WTC11 (cell line): ENCODE measurements at regions not wholly inside any gene's neighbourhood (a gene's known extent, or its start where the extent isn't known, plus 50 kb on each side); places are given as distances from the start of the nearest gene placed in this dataset.

ENCODE experiments used
- ATAC-seq: fragments of 200-7000 bp; cut with Tn5 transposase; 2 replicates; pipeline ENCODE4 v1.10.0; 2021; ENCODE audit warnings: mild to moderate bottlenecking, moderate library complexity
- CTCF ChIA-PET: fragments of 300-600 bp; sonication (Branson Sonifier 250); formaldehyde crosslinking; loops from one replicate; lab custom pipeline; 2021; ENCODE audit warnings: antibody characterized with exemption; lab: Charles Lee
- POLR2A ChIA-PET: fragments of 350-600 bp; sonication (Branson Sonifier 250); formaldehyde crosslinking; loops from one replicate; lab custom pipeline; 2021; ENCODE audit warnings: antibody characterized with exemption; lab: Charles Lee
- DNase-seq: peaks from one replicate; pipeline ENCODE4 v3.0.0; 2021; ENCODE audit warnings: low spot score
- H3K27ac Mint-ChIP-seq: 2 replicates; pipeline ENCODE4 v1.8.0; 2021; ENCODE audit warnings: mixed read lengths
- H3K27me3 Mint-ChIP-seq: 2 replicates; pipeline ENCODE4 v1.8.0; 2021; ENCODE audit warnings: low read depth, mild to moderate bottlenecking, moderate library complexity, mixed read lengths
- H3K36me3 Mint-ChIP-seq: 2 replicates; pipeline ENCODE4 v1.8.0; 2021; ENCODE audit warnings: mixed read lengths
- H3K4me1 Mint-ChIP-seq: 2 replicates; pipeline ENCODE4 v1.8.0; 2022; ENCODE audit warnings: mixed read lengths
- H3K4me3 Mint-ChIP-seq: 2 replicates; pipeline ENCODE4 v1.8.0; 2021; ENCODE audit warnings: mild to moderate bottlenecking, moderate library complexity, mixed read lengths
- H3K9me3 Mint-ChIP-seq: 2 replicates; pipeline ENCODE4 v1.8.0; 2021; ENCODE audit warnings: mixed read lengths
- ARID4B ChIP-seq: sonication (generic); formaldehyde crosslinking; IDR thresholded peaks from 2 replicates; pipeline ENCODE4 v1.8.0; 2023; ENCODE audit warnings: missing genetic modification reagents, mild to moderate bottlenecking, borderline replicate concordance
- ATF2 ChIP-seq: sonication (generic); formaldehyde crosslinking; IDR thresholded peaks from 2 replicates; pipeline ENCODE4 v1.8.1; 2022; ENCODE audit warnings: low read depth, missing genetic modification reagents, borderline replicate concordance
- ELF4 ChIP-seq: sonication (generic); formaldehyde crosslinking; IDR thresholded peaks from 2 replicates; pipeline ENCODE4 v1.8.1; 2022; ENCODE audit warnings: low read depth, mild to moderate bottlenecking, moderate library complexity, missing genetic modification reagents
- EMX1 ChIP-seq: fragments of 250-450 bp; sonication (Bioruptor Pico); IDR thresholded peaks from 2 replicates; pipeline ENCODE4 v1.8.0; 2021; ENCODE audit warnings: mild to moderate bottlenecking
- FOXJ3 ChIP-seq: sonication (generic); formaldehyde crosslinking; IDR thresholded peaks from 2 replicates; pipeline ENCODE4 v1.9.0; 2021; ENCODE audit warnings: missing genetic modification reagents, mild to moderate bottlenecking, borderline replicate concordance
- RELA ChIP-seq: sonication (generic); formaldehyde crosslinking; IDR thresholded peaks from 2 replicates; pipeline ENCODE4 v1.8.1; 2022; ENCODE audit warnings: missing genetic modification reagents, mild to moderate bottlenecking, borderline replicate concordance
- RORB ChIP-seq: fragments of 250-450 bp; sonication (Bioruptor Pico); IDR thresholded peaks from 2 replicates; pipeline ENCODE4 v1.9.0; 2021; ENCODE audit warnings: mild to moderate bottlenecking
- STAT6 ChIP-seq: sonication (generic); formaldehyde crosslinking; conservative IDR thresholded peaks from 2 replicates; pipeline ENCODE4 v1.8.1; 2023; ENCODE audit warnings: mild to moderate bottlenecking, low read depth, missing genetic modification reagents, moderate library complexity
- TEAD4 ChIP-seq: sonication (generic); formaldehyde crosslinking; IDR thresholded peaks from 2 replicates; pipeline ENCODE4 v1.8.0; 2022; ENCODE audit warnings: mild to moderate bottlenecking, missing genetic modification reagents
- ZNF121 ChIP-seq: sonication (generic); formaldehyde crosslinking; IDR thresholded peaks from 2 replicates; pipeline ENCODE4 v1.8.0; 2023; ENCODE audit warnings: missing genetic modification reagents
- ZNF219 ChIP-seq: sonication (generic); formaldehyde crosslinking; IDR thresholded peaks from 2 replicates; pipeline ENCODE4 v1.8.0; 2023; ENCODE audit warnings: missing genetic modification reagents, mild to moderate bottlenecking, borderline replicate concordance
- ZNF263 ChIP-seq: sonication (generic); formaldehyde crosslinking; IDR thresholded peaks from 2 replicates; pipeline ENCODE4 v1.8.1; 2022; ENCODE audit warnings: low read depth, mild to moderate bottlenecking, moderate library complexity, missing genetic modification reagents
- ZNF317 ChIP-seq: sonication (generic); formaldehyde crosslinking; IDR thresholded peaks from 2 replicates; pipeline ENCODE4 v1.8.1; 2023; ENCODE audit warnings: low read depth, mild to moderate bottlenecking, moderate library complexity, missing genetic modification reagents, borderline replicate concordance
- ZNF416 ChIP-seq: fragments of 250-450 bp; sonication (Bioruptor Pico); IDR thresholded peaks from 2 replicates; pipeline ENCODE4 v1.9.0; 2021; ENCODE audit warnings: mild to moderate bottlenecking, inconsistent platforms
- TF ChIP-seq, protein P1 (sequence below): fragments of 250-450 bp; sonication (Bioruptor Pico); IDR thresholded peaks from 2 replicates; pipeline ENCODE4 v1.9.0; 2021; ENCODE audit warnings: moderate library complexity, mild to moderate bottlenecking, inconsistent platforms, borderline replicate concordance
- TF ChIP-seq, protein P2 (sequence below): sonication (generic); formaldehyde crosslinking; IDR thresholded peaks from 2 replicates; pipeline ENCODE4 v1.8.0; 2022; ENCODE audit warnings: mild to moderate bottlenecking, missing genetic modification reagents
- TF ChIP-seq, protein P3 (sequence below): sonication (generic); formaldehyde crosslinking; IDR thresholded peaks from 2 replicates; pipeline ENCODE4 v1.8.1; 2023; ENCODE audit warnings: mild to moderate bottlenecking, missing genetic modification reagents
- TF ChIP-seq, protein P4 (sequence below): sonication (generic); formaldehyde crosslinking; IDR thresholded peaks from 2 replicates; pipeline ENCODE4 v1.8.1; 2022; ENCODE audit warnings: mild to moderate bottlenecking, moderate library complexity, missing genetic modification reagents
- TF ChIP-seq, protein P5 (sequence below): sonication (generic); formaldehyde crosslinking; conservative IDR thresholded peaks from 2 replicates; pipeline ENCODE4 v1.8.1; 2022; ENCODE audit warnings: mild to moderate bottlenecking, missing genetic modification reagents
- TF ChIP-seq, protein P6 (sequence below): sonication (generic); formaldehyde crosslinking; IDR thresholded peaks from 2 replicates; pipeline ENCODE4 v1.8.1; 2022; ENCODE audit warnings: low read depth, mild to moderate bottlenecking, moderate library complexity, missing genetic modification reagents, borderline replicate concordance

GRCh38 chr3:44026220-44026865 is 215.3 kb upstream of the TOPAZ1 start:
- TF ChIP-seq TEAD4 (CRISPR knock-in tag) (no peak), ZNF121 (CRISPR knock-in tag) (no peak), ZNF219 (CRISPR knock-in tag) (no peak), ZNF317 (CRISPR knock-in tag) (no peak), EMX1 (no peak), RORB (CRISPR knock-in tag) (no peak)
- TF ChIP-seq, protein P1, sequence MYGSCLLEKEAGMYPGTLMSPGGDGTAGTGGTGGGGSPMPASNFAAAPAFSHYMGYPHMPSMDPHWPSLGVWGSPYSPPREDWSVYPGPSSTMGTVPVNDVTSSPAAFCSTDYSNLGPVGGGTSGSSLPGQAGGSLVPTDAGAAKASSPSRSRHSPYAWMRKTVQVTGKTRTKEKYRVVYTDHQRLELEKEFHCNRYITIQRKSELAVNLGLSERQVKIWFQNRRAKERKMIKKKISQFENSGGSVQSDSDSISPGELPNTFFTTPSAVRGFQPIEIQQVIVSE (CRISPR knock-in tag), result no peak
- TF ChIP-seq, protein P2, sequence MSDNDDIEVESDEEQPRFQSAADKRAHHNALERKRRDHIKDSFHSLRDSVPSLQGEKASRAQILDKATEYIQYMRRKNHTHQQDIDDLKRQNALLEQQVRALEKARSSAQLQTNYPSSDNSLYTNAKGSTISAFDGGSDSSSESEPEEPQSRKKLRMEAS (CRISPR knock-in tag), result no peak
- TF ChIP-seq, protein P3, sequence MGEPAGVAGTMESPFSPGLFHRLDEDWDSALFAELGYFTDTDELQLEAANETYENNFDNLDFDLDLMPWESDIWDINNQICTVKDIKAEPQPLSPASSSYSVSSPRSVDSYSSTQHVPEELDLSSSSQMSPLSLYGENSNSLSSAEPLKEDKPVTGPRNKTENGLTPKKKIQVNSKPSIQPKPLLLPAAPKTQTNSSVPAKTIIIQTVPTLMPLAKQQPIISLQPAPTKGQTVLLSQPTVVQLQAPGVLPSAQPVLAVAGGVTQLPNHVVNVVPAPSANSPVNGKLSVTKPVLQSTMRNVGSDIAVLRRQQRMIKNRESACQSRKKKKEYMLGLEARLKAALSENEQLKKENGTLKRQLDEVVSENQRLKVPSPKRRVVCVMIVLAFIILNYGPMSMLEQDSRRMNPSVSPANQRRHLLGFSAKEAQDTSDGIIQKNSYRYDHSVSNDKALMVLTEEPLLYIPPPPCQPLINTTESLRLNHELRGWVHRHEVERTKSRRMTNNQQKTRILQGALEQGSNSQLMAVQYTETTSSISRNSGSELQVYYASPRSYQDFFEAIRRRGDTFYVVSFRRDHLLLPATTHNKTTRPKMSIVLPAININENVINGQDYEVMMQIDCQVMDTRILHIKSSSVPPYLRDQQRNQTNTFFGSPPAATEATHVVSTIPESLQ, result no peak
- TF ChIP-seq, protein P4, sequence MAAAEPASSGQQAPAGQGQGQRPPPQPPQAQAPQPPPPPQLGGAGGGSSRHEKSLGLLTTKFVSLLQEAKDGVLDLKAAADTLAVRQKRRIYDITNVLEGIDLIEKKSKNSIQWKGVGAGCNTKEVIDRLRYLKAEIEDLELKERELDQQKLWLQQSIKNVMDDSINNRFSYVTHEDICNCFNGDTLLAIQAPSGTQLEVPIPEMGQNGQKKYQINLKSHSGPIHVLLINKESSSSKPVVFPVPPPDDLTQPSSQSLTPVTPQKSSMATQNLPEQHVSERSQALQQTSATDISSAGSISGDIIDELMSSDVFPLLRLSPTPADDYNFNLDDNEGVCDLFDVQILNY, result no peak
- TF ChIP-seq, all 79 proteins: peak for 0
- no peaks in the 10 kb centered on the region for H3K36me3 Mint-ChIP-seq
- CTCF ChIA-PET, result interaction anchor here (0.5 kb wide), 1 partner anchor 88 kb away, joined by 3 read pairs; no protein-coding TSS in a partner anchor

DNA sequence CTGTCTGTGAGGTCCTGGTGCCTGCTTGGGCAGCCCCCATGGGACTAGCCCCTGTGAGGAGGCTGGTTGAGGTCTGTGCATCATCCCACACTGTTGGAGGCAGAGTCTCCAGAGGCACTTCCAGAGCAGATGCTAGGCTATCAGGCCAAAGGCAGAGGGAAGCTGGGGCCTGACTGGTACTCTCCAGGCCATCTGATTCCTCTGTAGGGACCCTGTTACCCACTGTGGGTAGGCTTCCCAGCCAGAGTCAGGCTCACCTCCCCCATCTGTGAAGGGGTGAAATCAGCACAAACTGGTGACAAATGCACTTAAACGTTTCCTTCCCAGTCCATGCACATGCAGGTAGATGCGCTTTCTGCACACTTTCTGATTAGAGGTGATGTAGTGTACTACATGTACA is 212.6 kb upstream of the TOPAZ1 start:
- CTCF ChIA-PET, result no interaction called here
- peaks cover 36% of the 10 kb centered on the region for H3K4me1 Mint-ChIP-seq
- no peak for ATAC-seq
- POLR2A ChIA-PET, result no interaction called here
- H3K9me3 Mint-ChIP-seq, result no peaks in the 10 kb centered on the region
- no peak for DNase-seq
- no peaks in the 10 kb centered on the region for H3K36me3 Mint-ChIP-seq
- no peak overlapping the region for H3K4me3 Mint-ChIP-seq
- H3K27me3 Mint-ChIP-seq, result no peaks in the 10 kb centered on the region; the same call in 1 of the 2 replicates
- H3K27ac Mint-ChIP-seq, result no peak overlapping the region
- TF ChIP-seq STAT6 (CRISPR knock-in tag) (no peak), ARID4B (no peak), ZNF416 (no peak), ATF2 (CRISPR knock-in tag) (no peak), FOXJ3 (CRISPR knock-in tag) (no peak), ELF4 (CRISPR knock-in tag) (no peak), ZNF263 (CRISPR knock-in tag) (no peak), RELA (CRISPR knock-in tag) (no peak)
- TF ChIP-seq, protein P5, sequence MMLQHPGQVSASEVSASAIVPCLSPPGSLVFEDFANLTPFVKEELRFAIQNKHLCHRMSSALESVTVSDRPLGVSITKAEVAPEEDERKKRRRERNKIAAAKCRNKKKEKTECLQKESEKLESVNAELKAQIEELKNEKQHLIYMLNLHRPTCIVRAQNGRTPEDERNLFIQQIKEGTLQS (CRISPR knock-in tag), result no peak
- TF ChIP-seq, protein P6, sequence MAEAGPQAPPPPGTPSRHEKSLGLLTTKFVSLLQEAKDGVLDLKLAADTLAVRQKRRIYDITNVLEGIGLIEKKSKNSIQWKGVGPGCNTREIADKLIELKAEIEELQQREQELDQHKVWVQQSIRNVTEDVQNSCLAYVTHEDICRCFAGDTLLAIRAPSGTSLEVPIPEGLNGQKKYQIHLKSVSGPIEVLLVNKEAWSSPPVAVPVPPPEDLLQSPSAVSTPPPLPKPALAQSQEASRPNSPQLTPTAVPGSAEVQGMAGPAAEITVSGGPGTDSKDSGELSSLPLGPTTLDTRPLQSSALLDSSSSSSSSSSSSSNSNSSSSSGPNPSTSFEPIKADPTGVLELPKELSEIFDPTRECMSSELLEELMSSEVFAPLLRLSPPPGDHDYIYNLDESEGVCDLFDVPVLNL (CRISPR knock-in tag), result no peak

More at GRCh38 chr3:44026220-44026865, 215.3 kb upstream of the TOPAZ1 start:
- H3K27ac Mint-ChIP-seq, result no peak overlapping the region
- H3K9me3 Mint-ChIP-seq, result no peaks in the 10 kb centered on the region
- H3K4me1 Mint-ChIP-seq, result peaks cover 30% of the 10 kb centered on the region
- no peak overlapping the region for H3K4me3 Mint-ChIP-seq
- H3K27me3 Mint-ChIP-seq, result peaks cover 18% of the 10 kb centered on the region
- ATAC-seq, result no peak
- POLR2A ChIA-PET, result interaction anchor here (1.1 kb wide), 1 partner anchor 31 kb away, joined by 3 read pairs; no protein-coding TSS in a partner anchor
- no peak for DNase-seq
